ENCODE measurements at regions not wholly inside any gene's neighbourhood (a gene's known extent, or its start where the extent isn't known, plus 50 kb on each side); places are given as distances from the start of the nearest gene placed in this dataset.

- Histone ChIP-seq H3K27me3 (ENCODE audit: insufficient read depth, low read depth, severe bottlenecking) (no peaks in the 10 kb centered on the region), H3K9me3 (ENCODE audit: severe bottlenecking) (no peaks in the 10 kb centered on the region), H3K36me3 (no peaks in the 10 kb centered on the region), H3K4me3 (ENCODE audit: low read depth, low read length) (no peak overlapping the region), H3K27ac (no peak overlapping the region)
- DNase-seq: no peak
- TF ChIP-seq CTCF (IDR thresholded peaks at IDR 0.05; ENCODE audit: low read depth, low read length): no peak
Observed at GRCh38 chr2:2482851-2483250, 151.8 kb upstream of the MYT1L start.

DNA sequence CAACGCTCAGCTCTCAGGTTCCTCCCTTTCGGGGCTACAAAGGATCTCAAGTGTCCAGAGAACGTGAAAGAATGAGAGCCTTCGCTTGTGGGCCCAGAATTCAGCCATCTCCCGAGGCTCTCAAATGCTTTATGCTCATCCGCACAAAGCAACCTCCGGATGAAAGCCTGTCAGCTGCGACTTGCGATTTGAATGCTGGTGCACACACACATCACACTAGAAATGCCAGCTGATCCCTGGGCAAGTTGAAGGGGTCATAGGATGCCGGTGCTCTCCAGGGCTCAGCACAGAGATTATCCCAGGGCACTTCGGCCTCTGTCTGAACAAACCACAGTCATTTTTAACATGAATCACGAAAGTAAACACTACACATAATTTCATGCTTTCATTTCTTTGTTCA, 141.8 kb upstream of the MYT1L start:
- Histone ChIP-seq H3K9me3 (ENCODE audit: severe bottlenecking) (no peaks in the 10 kb centered on the region), H3K27ac (no peak overlapping the region), H3K36me3 (no peaks in the 10 kb centered on the region), H3K27me3 (ENCODE audit: insufficient read depth, low read depth, severe bottlenecking) (peaks cover 9% of the 10 kb centered on the region), H3K4me3 (ENCODE audit: low read depth, low read length) (no peak overlapping the region)
- no peak for TF ChIP-seq CTCF (IDR thresholded peaks at IDR 0.05; ENCODE audit: low read depth, low read length)
- no peak for DNase-seq

- no peak for TF ChIP-seq CTCF (IDR thresholded peaks at IDR 0.05; ENCODE audit: low read depth, low read length)
Observed at GRCh38 chr2:2472044-2472443, 141.0 kb upstream of the MYT1L start.

DNA sequence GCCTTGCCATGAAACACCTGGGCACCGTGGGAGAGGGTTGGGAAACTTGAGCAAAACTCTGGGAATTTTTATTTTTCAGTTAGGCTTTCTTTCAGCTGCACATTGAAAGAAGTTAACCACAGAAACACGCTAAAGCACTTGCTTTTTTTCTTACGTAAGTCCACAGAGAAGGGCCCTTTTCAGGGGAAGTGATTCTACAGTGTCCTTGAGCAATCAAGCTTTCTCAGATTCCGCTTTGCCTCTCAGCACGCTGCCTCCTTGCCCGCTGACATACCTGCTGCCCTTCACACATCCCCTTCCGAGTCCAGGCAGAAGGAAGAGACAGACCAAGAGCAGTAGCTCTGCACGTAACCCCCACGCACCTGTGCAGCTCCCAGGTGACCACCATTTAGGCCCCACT, 135.5 kb upstream of the MYT1L start:
- Histone ChIP-seq H3K27ac (no peak overlapping the region), H3K9me3 (ENCODE audit: severe bottlenecking) (no peaks in the 10 kb centered on the region), H3K36me3 (no peaks in the 10 kb centered on the region), H3K4me3 (ENCODE audit: low read depth, low read length) (no peak overlapping the region), H3K27me3 (ENCODE audit: insufficient read depth, low read depth, severe bottlenecking) (peaks cover 13% of the 10 kb centered on the region)
- TF ChIP-seq CTCF (IDR thresholded peaks at IDR 0.05; ENCODE audit: low read depth, low read length): no peak
- DNase-seq: no peak

More at GRCh38 chr2:2472044-2472443, 141.0 kb upstream of the MYT1L start:
- Histone ChIP-seq H3K9me3 (ENCODE audit: severe bottlenecking) (no peaks in the 10 kb centered on the region), H3K27ac (no peak overlapping the region), H3K36me3 (no peaks in the 10 kb centered on the region), H3K27me3 (ENCODE audit: insufficient read depth, low read depth, severe bottlenecking) (peaks cover 9% of the 10 kb centered on the region), H3K4me3 (ENCODE audit: low read depth, low read length) (no peak overlapping the region)
- no peak for DNase-seq

- TF ChIP-seq CTCF (IDR thresholded peaks at IDR 0.05; ENCODE audit: low read depth, low read length): no peak
- Histone ChIP-seq H3K4me3 (ENCODE audit: low read depth, low read length) (no peak overlapping the region), H3K27ac (no peak overlapping the region), H3K9me3 (ENCODE audit: severe bottlenecking) (no peaks in the 10 kb centered on the region), H3K36me3 (no peaks in the 10 kb centered on the region), H3K27me3 (ENCODE audit: insufficient read depth, low read depth, severe bottlenecking) (peaks cover 19% of the 10 kb centered on the region)
- DNase-seq: no peak
Observed at GRCh38 chr2:2464643-2465042, 133.6 kb upstream of the MYT1L start.

DNA sequence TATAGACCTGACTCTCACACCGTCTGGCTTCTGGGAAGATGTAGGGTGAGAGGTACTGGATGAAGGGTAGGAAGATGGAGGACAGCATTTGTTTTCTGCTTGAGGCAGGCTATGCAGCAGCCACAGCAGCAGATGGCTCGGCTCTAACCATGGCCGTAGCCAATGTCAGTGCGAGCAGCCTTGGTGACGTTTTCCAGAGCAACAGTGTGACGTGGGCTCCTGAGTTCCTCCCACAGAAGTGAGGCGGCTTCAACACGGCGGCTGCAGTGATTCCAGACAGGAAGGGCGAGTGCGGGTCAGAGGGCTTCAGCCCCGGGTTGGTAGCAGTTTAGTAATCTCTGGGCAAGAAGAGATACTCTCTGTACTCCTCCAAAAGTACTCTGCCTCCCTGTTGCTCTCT, 133.0 kb upstream of the MYT1L start:
- no peaks in the 10 kb centered on the region for H3K9me3 ChIP-seq (ENCODE audit: severe bottlenecking)
- peak; percentile 28 for DNase-seq
- H3K27me3 ChIP-seq (ENCODE audit: insufficient read depth, low read depth, severe bottlenecking): peaks cover 21% of the 10 kb centered on the region
- H3K36me3 ChIP-seq: no peaks in the 10 kb centered on the region
- no peak overlapping the region for H3K4me3 ChIP-seq (ENCODE audit: low read depth, low read length)
- no peak for TF ChIP-seq CTCF (IDR thresholded peaks at IDR 0.05; ENCODE audit: low read depth, low read length)
- no peak overlapping the region for H3K27ac ChIP-seq

Data from WERI-Rb-1 (cell line).